HL-60/S4 (cell line): ENCODE measurements at regions not wholly inside any gene's neighbourhood (a gene's known extent, or its start where the extent isn't known, plus 50 kb on each side); places are given as distances from the start of the nearest gene placed in this dataset.

ENCODE experiments used
- in situ Hi-C: fragments of 300-500 bp; cut with MboI; formaldehyde crosslinking; loops from 2 replicates; pipeline ENCODE4 v1.14.3; 2022; ENCODE audit warnings: low sequenced_read_pairs

- in situ Hi-C loops = no loop called here
Observed at GRCh38 chr17:77754956-77755355, 203.5 kb upstream of the TNRC6C start.

GRCh38 chr17:77755410-77755963, 203.0 kb upstream of the TNRC6C start:
- in situ Hi-C loops = no loop called here

- in situ Hi-C loops = no loop called here
Observed at GRCh38 chr17:77756028-77756427, 202.5 kb upstream of the TNRC6C start.

- in situ Hi-C loops = no loop called here
Observed at GRCh38 chr17:77756846-77757560, 201.5 kb upstream of the TNRC6C start.

GRCh38 chr17:77757561-77757898, 201.0 kb upstream of the TNRC6C start:
- in situ Hi-C loops = no loop called here

- in situ Hi-C loops = loop anchor here (10.0 kb wide), 1 partner anchor 252 kb away; no protein-coding TSS in a partner anchor
Observed at GRCh38 chr17:77763023-77763422, 195.5 kb upstream of the TNRC6C start.

- in situ Hi-C loops = loop anchor here (10.0 kb wide), 1 partner anchor 251 kb away; no protein-coding TSS in a partner anchor
Observed at GRCh38 chr17:77763575-77763974, 194.9 kb upstream of the TNRC6C start.

GRCh38 chr17:77765292-77765691, 193.2 kb upstream of the TNRC6C start:
- in situ Hi-C loops = loop anchor here (10.0 kb wide), 1 partner anchor 250 kb away; no protein-coding TSS in a partner anchor

GRCh38 chr17:77767148-77767547, 191.4 kb upstream of the TNRC6C start:
- in situ Hi-C loops = loop anchor here (10.0 kb wide), 1 partner anchor 248 kb away; no protein-coding TSS in a partner anchor

GRCh38 chr17:77768248-77768852, 190.2 kb upstream of the TNRC6C start:
- in situ Hi-C loops = loop anchor here (10.0 kb wide), 1 partner anchor 246 kb away; no protein-coding TSS in a partner anchor

- in situ Hi-C loops = loop anchor here (10.0 kb wide), 1 partner anchor 246 kb away; no protein-coding TSS in a partner anchor
Observed at GRCh38 chr17:77769215-77769614, 189.3 kb upstream of the TNRC6C start.

GRCh38 chr17:77769762-77770161, 188.7 kb upstream of the TNRC6C start:
- in situ Hi-C loops = loop anchor here (10.0 kb wide), 1 partner anchor 245 kb away; no protein-coding TSS in a partner anchor

- in situ Hi-C loops = no loop called here
Observed at GRCh38 chr17:77770331-77771105, 188.0 kb upstream of the TNRC6C start.

- in situ Hi-C loops = no loop called here
Observed at GRCh38 chr17:77771145-77771544, 187.4 kb upstream of the TNRC6C start.

GRCh38 chr17:77771587-77771986, 186.9 kb upstream of the TNRC6C start:
- in situ Hi-C loops = no loop called here

- in situ Hi-C loops = no loop called here
Observed at GRCh38 chr17:77771998-77772397, 186.5 kb upstream of the TNRC6C start.

- in situ Hi-C loops = no loop called here
Observed at GRCh38 chr17:77772461-77772897, 186.0 kb upstream of the TNRC6C start.

GRCh38 chr17:77772899-77773358, 185.6 kb upstream of the TNRC6C start:
- in situ Hi-C loops = no loop called here

GRCh38 chr17:77774182-77774581, 184.3 kb upstream of the TNRC6C start:
- in situ Hi-C loops = no loop called here

GRCh38 chr17:77778636-77779489, 179.6 kb upstream of the TNRC6C start:
- in situ Hi-C loops = no loop called here
